K562 (cell line): ENCODE measurements at regions not wholly inside any gene's neighbourhood (a gene's known extent, or its start where the extent isn't known, plus 50 kb on each side); places are given as distances from the start of the nearest gene placed in this dataset.

ENCODE experiments used
- ATAC-seq: fragments of 200-7000 bp; cut with Tn5 transposase; 3 replicates; pipeline ENCODE4 v1.9.1; 2020; ENCODE audit warnings: moderate library complexity
- BruUV-seq: library from RNA; stranded (reverse); fragments of 400-500 nt; replicated peaks from 2 replicates; lab custom pipeline; 2021; lab: Mats Ljungman, UMichigan
- CTCF ChIA-PET: fragments of 300-600 bp; formaldehyde crosslinking; extraction: SDS; loops from one replicate; lab custom pipeline; 2021; ENCODE audit warnings: low intra/inter-chr PET ratio; lab: Yijun Ruan, JAX
- POLR2A ChIA-PET: fragments of 300-600, 350-650 bp; sonication (Branson Sonifier 250); formaldehyde crosslinking; extraction: SDS; loops from one replicate; lab custom pipeline; 2021; ENCODE audit warnings: antibody characterized with exemption, inconsistent platforms; lab: Yijun Ruan, JAX
- DNase-seq, 4 experiments: peaks; one replicate each; pipeline versions ENCODE4 v3.0.0 to v3.0.0-alpha.2; 2011 to 2018; ENCODE audit warnings: low spot score in 3 of 4, mixed read lengths in 3 of 4; ENCODE audit errors: extremely low read depth in 1 of 4
- FAIRE-seq: peaks from 2 replicates; lab custom pipeline; 2011; peaks lifted over from hg19 to GRCh38; lab: Jason Lieb, UNC
- H2AFZ ChIP-seq: 2 replicates; pipeline ENCODE4 v1.6.0; 2011; ENCODE audit warnings: low read depth, low read length, control low read depth, inconsistent platforms
- H3K27ac ChIP-seq: fragments of 200-600 bp; 3 replicates; pipeline ENCODE4 v1.8.0; 2011; ENCODE audit warnings: low read depth, mild to moderate bottlenecking, control low read depth, inconsistent platforms, low read length, moderate library complexity, mixed read lengths; ENCODE audit errors: extremely low read depth
- H3K27me3 ChIP-seq, 2 experiments: fragments of 300-600 bp in 1 of 2; 2 replicates in 1 of 2; 3 replicates in 1 of 2; pipeline versions ENCODE4 v1.6.0 to v1.8.0; 2011; ENCODE audit warnings: inconsistent platforms in 2 of 2, low read length in 2 of 2, mild to moderate bottlenecking in 1 of 2, mixed read lengths in 1 of 2, moderate library complexity in 1 of 2; ENCODE audit not compliant: control insufficient read depth in 2 of 2, insufficient read depth in 2 of 2
- H3K36me3 ChIP-seq: fragments of 300-600 bp; 3 replicates; pipeline ENCODE4 v1.8.0; 2011; ENCODE audit warnings: mild to moderate bottlenecking, low read length, inconsistent platforms; ENCODE audit not compliant: control insufficient read depth, insufficient read depth
- H3K4me1 ChIP-seq, 2 experiments: fragments of 200-600 bp in 1 of 2; replicated peaks in 1 of 2; 2 replicates in 1 of 2; 3 replicates in 1 of 2; pipeline versions ENCODE4 v1.5.1 to v1.8.0; 2011; ENCODE audit warnings: inconsistent platforms in 2 of 2, low read length in 2 of 2, mild to moderate bottlenecking in 1 of 2, mixed read lengths in 1 of 2, moderate library complexity in 1 of 2; ENCODE audit not compliant: control insufficient read depth in 2 of 2, insufficient read depth in 2 of 2
- H3K4me2 ChIP-seq: 2 replicates; pipeline ENCODE4 v1.6.1; 2011; ENCODE audit warnings: low read length, control low read depth, inconsistent platforms, mixed read lengths; ENCODE audit not compliant: insufficient read depth
- H3K4me3 ChIP-seq: fragments of 200-600 bp; sonication (generic), shearing (Covaris generic); 2 replicates; pipeline ENCODE4 v1.5.1; 2016; ENCODE audit warnings: control low read depth, inconsistent platforms
- H3K79me2 ChIP-seq: fragments of 200-600 bp; 3 replicates; pipeline ENCODE4 v1.8.0; 2011; ENCODE audit warnings: low read length, inconsistent platforms; ENCODE audit not compliant: control insufficient read depth, insufficient read depth
- H3K9ac ChIP-seq, 2 experiments: 2 replicates each; pipeline versions ENCODE4 v1.6.0 to v1.6.1; 2011; ENCODE audit warnings: low read depth in 2 of 2, low read length in 2 of 2, control low read depth in 1 of 2, inconsistent platforms in 1 of 2, mild to moderate bottlenecking in 1 of 2, mixed read lengths in 1 of 2; ENCODE audit not compliant: insufficient read depth in 1 of 2
- H3K9me1 ChIP-seq: one replicate; pipeline ENCODE4 v1.6.0; 2011; ENCODE audit warnings: inconsistent platforms, mild to moderate bottlenecking, low read length, moderate library complexity; ENCODE audit not compliant: control insufficient read depth, insufficient read depth
- H3K9me3 ChIP-seq: replicated peaks from 2 replicates; pipeline ENCODE4 v1.5.1; 2011; ENCODE audit warnings: low read depth, low read length, inconsistent platforms; ENCODE audit not compliant: control insufficient read depth, insufficient read depth
- H4K20me1 ChIP-seq: replicated peaks from 2 replicates; pipeline ENCODE4 v1.6.1; 2011; ENCODE audit warnings: low read length, inconsistent platforms, mixed read lengths; ENCODE audit not compliant: control insufficient read depth, insufficient read depth
- ARID1B ChIP-seq: fragments of 450-650 bp; IDR thresholded peaks from 2 replicates; pipeline ENCODE4 v1.6.1; 2016; ENCODE audit warnings: antibody characterized with exemption, mild to moderate bottlenecking, inconsistent platforms
- C11orf30 ChIP-seq: fragments of 450-650 bp; IDR thresholded peaks from 2 replicates; pipeline ENCODE4 v1.6.1; 2016; ENCODE audit warnings: low read depth, mild to moderate bottlenecking
- CTBP1 ChIP-seq: fragments of 450-650 bp; IDR thresholded peaks from 2 replicates; pipeline ENCODE4 v1.6.1; 2016; ENCODE audit warnings: borderline replicate concordance
- FOXA3 ChIP-seq, 2 experiments: fragments of 450-650 bp in 1 of 2; sonication (generic) in 1 of 2; formaldehyde crosslinking; IDR thresholded peaks in 1 of 2; conservative IDR thresholded peaks in 1 of 2; 2 replicates each; pipeline versions ENCODE4 v1.4.0 to v1.8.0; 2020 to 2022; ENCODE audit warnings: mild to moderate bottlenecking in 2 of 2, missing genetic modification reagents in 1 of 2
- FOXK2 ChIP-seq, 2 experiments: fragments of 450-650 bp; IDR thresholded peaks in 1 of 2; conservative IDR thresholded peaks in 1 of 2; 2 replicates each; pipeline ENCODE4 v1.6.1; 2016; ENCODE audit warnings: low read depth in 2 of 2, mild to moderate bottlenecking in 1 of 2
- GATAD2B ChIP-seq: fragments of 450-650 bp; IDR thresholded peaks from 2 replicates; pipeline ENCODE4 v1.6.1; 2017; ENCODE audit warnings: mild to moderate bottlenecking, borderline replicate concordance
- HDAC2 ChIP-seq: fragments of 450-650 bp; IDR thresholded peaks from 2 replicates; pipeline ENCODE4 v1.6.1; 2016; ENCODE audit warnings: mild to moderate bottlenecking
- NFIC ChIP-seq: fragments of 450-650 bp; IDR thresholded peaks from 2 replicates; pipeline ENCODE4 v1.6.1; 2017; ENCODE audit warnings: mild to moderate bottlenecking, inconsistent platforms
- NKRF ChIP-seq: fragments of 450-650 bp; IDR thresholded peaks from 2 replicates; pipeline ENCODE4 v1.6.1; 2016; ENCODE audit warnings: borderline replicate concordance
- NR3C1 ChIP-seq: sonication (generic); formaldehyde crosslinking; IDR thresholded peaks from 2 replicates; pipeline ENCODE4 v1.8.1; 2022; ENCODE audit warnings: missing genetic modification reagents
- SMARCE1 ChIP-seq: fragments of 450-650 bp; IDR thresholded peaks from 2 replicates; pipeline ENCODE4 v1.7.1; 2016; ENCODE audit warnings: mild to moderate bottlenecking
- TFE3 ChIP-seq: fragments of 450-650 bp; formaldehyde crosslinking; IDR thresholded peaks from 2 replicates; pipeline ENCODE4 v1.4.0; 2020; ENCODE audit warnings: mild to moderate bottlenecking, mixed read lengths
- ZEB2 ChIP-seq: fragments of 450-650 bp; IDR thresholded peaks from 2 replicates; pipeline ENCODE4 v1.6.1; 2016
- ZNF384 ChIP-seq: IDR thresholded peaks from 2 replicates; pipeline ENCODE4 v1.6.1; 2012; ENCODE audit warnings: low read depth, low read length, improper control_type of control experiment
- ZNF655 ChIP-seq: fragments of 250-450 bp; sonication (Bioruptor Pico); IDR thresholded peaks from 2 replicates; pipeline ENCODE4 v1.5.0; 2021
- WGBS: fragments of 100-300 bp; shearing (Covaris generic); methylation state at CpG from one replicate; pipeline ENCODE4 v1.1.6; 2016; ENCODE audit warnings: low coverage, mixed read lengths; ENCODE audit not compliant: insufficient coverage; ENCODE audit errors: missing lambda C conversion rate; 5-methylcytosine and 5-hydroxymethylcytosine counted together
- in situ Hi-C: fragments of 300-500 bp; cut with MboI; formaldehyde crosslinking; loops from 4 replicates; pipeline ENCODE4 v1.15.0; 2018; ENCODE audit warnings: inconsistent platforms, mixed read lengths
- intact Hi-C: fragments of 100-400 bp; cut with micrococcal nuclease; formaldehyde crosslinking; loops from 2 replicates; pipeline ENCODE4 v1.14.2; 2022
- TF ChIP-seq, protein P1 (sequence below): fragments of 250-450 bp; sonication (Bioruptor Pico); IDR thresholded peaks from 2 replicates; pipeline ENCODE4 v1.4.0; 2020; ENCODE audit warnings: mild to moderate bottlenecking, moderate library complexity

- Histone ChIP-seq H2AFZ (no peak overlapping the region), H3K27ac (no peak overlapping the region), H3K4me1 (no peaks in the 10 kb centered on the region), H3K9me3 (no peaks in the 10 kb centered on the region), H3K27me3 (no peaks in the 10 kb centered on the region), H3K4me3 (no peak overlapping the region), H3K9ac (no peak overlapping the region), H3K36me3 (no peaks in the 10 kb centered on the region), H4K20me1 (no peaks in the 10 kb centered on the region), H3K79me2 (no peaks in the 10 kb centered on the region), H3K4me2 (no peak overlapping the region), H3K9me1 (no peaks in the 10 kb centered on the region)
- ChIA-PET CTCF (no interaction called here), POLR2A (no interaction called here)
- peak in 1 of 4 experiments; percentile 14 for DNase-seq
- TF ChIP-seq, protein P1, sequence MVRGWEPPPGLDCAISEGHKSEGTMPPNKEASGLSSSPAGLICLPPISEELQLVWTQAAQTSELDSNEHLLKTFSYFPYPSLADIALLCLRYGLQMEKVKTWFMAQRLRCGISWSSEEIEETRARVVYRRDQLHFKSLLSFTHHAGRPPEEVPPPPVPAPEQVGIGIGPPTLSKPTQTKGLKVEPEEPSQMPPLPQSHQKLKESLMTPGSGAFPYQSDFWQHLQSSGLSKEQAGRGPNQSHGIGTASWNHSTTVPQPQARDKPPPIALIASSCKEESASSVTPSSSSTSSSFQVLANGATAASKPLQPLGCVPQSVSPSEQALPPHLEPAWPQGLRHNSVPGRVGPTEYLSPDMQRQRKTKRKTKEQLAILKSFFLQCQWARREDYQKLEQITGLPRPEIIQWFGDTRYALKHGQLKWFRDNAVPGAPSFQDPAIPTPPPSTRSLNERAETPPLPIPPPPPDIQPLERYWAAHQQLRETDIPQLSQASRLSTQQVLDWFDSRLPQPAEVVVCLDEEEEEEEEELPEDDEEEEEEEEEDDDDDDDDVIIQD, result no peak
- TF ChIP-seq SMARCE1, result 0 out of 2 replicates have a peak, but pooled peaks have one; percentile 17
- TF ChIP-seq ZNF655 (CRISPR knock-in tag), result no peak
- TF ChIP-seq ZEB2, result 0 out of 2 replicates have a peak, but pooled peaks have one; percentile 38
- TF ChIP-seq C11orf30, result peak; percentile 21; the same call in 1 of the 2 replicates
- TF ChIP-seq GATAD2B, result no peak; the same call in 1 of the 2 replicates
- peak; percentile 62 for TF ChIP-seq CTBP1
- 0 out of 2 replicates have a peak, but pooled peaks have one; percentile 28 for TF ChIP-seq NFIC
- peak; percentile 37; the same call in 1 of the 2 replicates for TF ChIP-seq ARID1B
- TF ChIP-seq FOXA3 (CRISPR knock-in tag; conservative IDR thresholded peaks at IDR 0.05 in 1 of 2, IDR thresholded peaks at IDR 0.05 in 1 of 2), result peak; percentile 87 to 95
- TF ChIP-seq TFE3 (CRISPR knock-in tag), result no peak
- 0 out of 2 replicates have a peak, but pooled peaks have one; percentile 18 for TF ChIP-seq ZNF384
- TF ChIP-seq HDAC2, result 0 out of 2 replicates have a peak, but pooled peaks have one; percentile 36
- no peak for TF ChIP-seq NKRF
- no peak for TF ChIP-seq NR3C1 (CRISPR knock-in tag)
- TF ChIP-seq FOXK2 (conservative IDR thresholded peaks at IDR 0.05 in 1 of 2, IDR thresholded peaks at IDR 0.05 in 1 of 2; ENCODE audit: low read depth in 2 of 2), result peak in 1 of 2 experiments; percentile 36; a peak in 1 of 4 replicates
- no TSS peak for BruUV-seq
- intact Hi-C loops, result no loop called here
- no peak for FAIRE-seq
- 9% methylated on average over 1 of the region's 1 CpG for WGBS
- no peak for ATAC-seq
- in situ Hi-C loops, result no loop called here
Measured at GRCh38 chr7:13155188-13155587, 467.8 kb downstream of the ARL4A start.
